NOMO-1 treated with DMSO at 0.1 percent for 48 hours (cell line): ENCODE measurements at regions not wholly inside any gene's neighbourhood (a gene's known extent, or its start where the extent isn't known, plus 50 kb on each side); places are given as distances from the start of the nearest gene placed in this dataset.
"Not testable (repeated sequence)": the region's sequence is repeated elsewhere in the genome, so short reads cannot be mapped to it uniquely, and the experiment has no call there.

Experiments
- DNase-seq: peaks from one replicate; lab custom pipeline; 2025; ENCODE audit not compliant: unreplicated experiment; lab: John Stamatoyannopoulos, UW

GRCh38 chrX:25144043-25144940 is 128.5 kb upstream of the ARX start:
- DNase-seq: peak; percentile 15

- no peak for DNase-seq
Measured at GRCh38 chrX:25143596-25143995, 127.8 kb upstream of the ARX start.

DNA sequence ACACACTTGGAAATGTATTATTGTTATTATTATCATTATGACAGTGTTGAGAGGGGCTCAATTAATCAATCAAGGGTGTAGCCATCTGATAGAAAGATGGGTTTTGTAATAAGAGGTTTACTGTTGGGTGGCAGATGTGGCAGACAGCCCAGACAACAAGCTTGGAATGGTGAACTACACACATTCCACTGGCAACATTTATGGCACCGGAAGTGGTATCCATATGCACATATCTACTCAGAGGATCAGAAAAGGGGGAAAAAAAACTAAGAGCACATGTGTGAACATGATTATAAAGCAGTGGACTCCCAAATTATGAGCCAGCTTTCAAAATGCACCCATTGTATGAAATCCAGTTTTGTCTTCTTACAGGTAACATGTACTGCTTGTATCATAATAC is 125.9 kb upstream of the ARX start:
- no peak for DNase-seq

DNA sequence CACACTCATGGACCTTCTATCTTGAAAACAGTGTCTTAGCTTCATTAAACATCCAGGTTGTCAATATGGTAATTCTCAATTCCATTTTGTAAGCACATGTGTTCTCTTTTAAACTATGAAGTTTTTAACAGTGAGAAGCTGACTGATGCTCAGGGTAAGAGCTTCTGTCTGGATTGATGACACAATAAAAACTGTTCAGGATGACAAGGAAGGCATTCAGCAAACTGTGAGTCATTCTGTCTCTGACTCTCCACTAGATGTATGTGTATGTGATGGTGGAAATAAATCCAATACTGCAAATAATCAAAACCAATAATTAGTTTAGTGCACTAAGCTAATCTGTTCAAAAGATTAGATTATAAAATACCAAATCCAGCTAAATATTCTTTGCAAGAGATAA is 115.3 kb upstream of the ARX start:
- DNase-seq: no peak

GRCh38 chrX:25130619-25131018 is 114.9 kb upstream of the ARX start:
- no peak for DNase-seq

DNA sequence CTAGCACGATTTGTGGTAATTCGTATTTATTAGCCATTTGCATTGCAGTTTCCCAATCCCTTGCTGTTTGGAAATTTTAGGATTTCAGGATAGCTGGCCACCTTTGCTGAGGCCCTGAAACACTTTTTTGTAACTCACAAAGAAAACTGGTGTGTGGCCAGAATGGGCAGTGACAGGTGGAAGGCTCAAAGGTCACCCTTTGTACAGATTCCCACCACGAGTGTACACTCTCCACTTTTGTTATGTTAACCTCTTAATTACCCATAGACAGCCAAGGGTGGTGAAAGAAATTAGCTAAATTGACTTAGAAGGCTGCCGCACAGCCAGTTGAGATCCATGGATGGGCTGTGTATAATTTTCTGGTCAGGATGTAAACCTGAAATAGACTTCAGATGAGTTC is 109.7 kb upstream of the ARX start:
- DNase-seq: no peak

DNA sequence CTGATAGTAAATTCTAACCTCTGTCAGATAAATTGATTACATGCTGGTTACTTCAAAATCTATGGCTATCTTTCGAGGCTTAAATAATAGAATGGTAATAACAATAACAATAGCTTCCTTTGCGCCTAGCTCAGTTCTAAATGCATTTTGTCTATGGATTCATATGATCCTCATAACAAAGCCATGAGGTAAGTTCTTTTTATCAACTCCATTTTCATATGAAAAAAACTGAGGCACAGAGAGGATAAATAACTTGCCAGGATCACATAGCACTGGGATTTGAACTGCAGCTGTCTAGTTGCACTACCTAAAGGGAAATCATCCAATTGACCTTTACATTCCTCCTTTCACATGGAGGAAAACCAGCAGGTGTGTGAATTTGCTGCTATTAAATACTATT is 108.6 kb upstream of the ARX start:
- no peak for DNase-seq

GRCh38 chrX:25112156-25112555 is 96.4 kb upstream of the ARX start:
- no peak for DNase-seq

DNA sequence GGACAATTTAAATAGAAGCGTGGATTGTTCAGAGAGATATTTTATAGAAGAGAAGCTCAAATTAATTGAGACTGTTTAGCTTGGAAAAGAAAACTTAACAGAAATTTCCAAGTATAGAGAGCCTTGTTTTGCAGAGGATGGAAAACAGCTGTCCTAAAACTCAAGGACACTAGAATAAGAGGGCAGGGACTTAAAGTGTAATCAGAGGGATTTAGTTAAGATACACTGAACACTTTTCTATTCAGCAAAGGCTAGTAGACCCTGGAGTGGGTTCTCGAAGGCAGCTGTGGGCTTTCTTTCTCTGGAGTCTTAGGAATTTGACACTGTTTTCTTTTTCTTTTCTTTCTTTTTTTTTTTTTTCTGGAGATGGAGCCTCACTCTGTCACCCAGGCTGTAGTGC is 92.7 kb upstream of the ARX start:
- no peak for DNase-seq

DNA sequence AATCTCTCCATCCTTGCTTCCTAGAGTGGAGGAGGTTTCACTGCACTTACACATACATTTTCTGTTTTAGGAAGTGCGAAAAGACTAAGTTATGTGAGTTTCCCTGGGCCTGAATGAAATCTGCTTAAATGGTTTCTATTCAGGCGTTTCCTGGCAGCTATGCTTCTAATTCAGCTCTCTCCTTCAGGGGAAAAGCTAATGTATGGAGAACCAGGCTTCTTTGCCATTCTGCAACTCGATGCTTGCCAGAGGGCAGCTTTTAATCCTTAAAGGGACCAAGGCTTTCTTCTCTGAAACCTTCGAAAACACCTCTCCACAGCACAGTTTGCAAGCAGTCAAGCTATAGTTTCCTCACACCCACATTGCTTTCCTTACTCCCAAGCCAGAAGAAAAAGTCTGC is 89.5 kb upstream of the ARX start:
- no peak for DNase-seq

GRCh38 chrX:25096522-25097045 is 80.8 kb upstream of the ARX start:
- no peak for DNase-seq

GRCh38 chrX:25091152-25091551 is 75.4 kb upstream of the ARX start:
- not testable (repeated sequence) for DNase-seq

GRCh38 chrX:25084446-25084845 is 68.7 kb upstream of the ARX start:
- DNase-seq: no peak

- DNase-seq: no peak
Measured at GRCh38 chrX:25083661-25084060, 67.9 kb upstream of the ARX start.

DNA sequence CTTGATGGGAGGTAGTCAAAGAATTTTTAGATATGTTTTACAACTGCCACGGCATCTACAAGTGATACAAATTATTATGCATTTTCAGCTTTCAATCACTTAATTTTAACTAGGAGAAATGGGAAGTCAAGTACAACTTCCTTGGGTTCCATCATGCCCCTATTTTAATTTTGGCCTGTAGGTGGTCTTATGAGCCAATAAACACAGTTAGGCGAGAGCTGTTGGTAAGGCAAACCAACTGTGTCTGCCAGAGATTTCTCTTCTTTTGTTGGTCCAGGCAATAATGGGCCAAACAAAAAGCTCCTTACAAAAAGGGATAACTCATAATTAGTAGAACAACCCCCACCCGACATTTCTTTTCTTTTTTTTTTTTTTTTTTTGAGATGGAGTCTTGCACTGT is 63.3 kb upstream of the ARX start:
- DNase-seq: no peak

- DNase-seq: no peak
Measured at GRCh38 chrX:25076941-25077500, 61.3 kb upstream of the ARX start.

- no peak for DNase-seq
Measured at GRCh38 chrX:25072247-25072646, 56.5 kb upstream of the ARX start.

- DNase-seq: no peak
Measured at GRCh38 chrX:25070038-25070437, 54.3 kb upstream of the ARX start.

- DNase-seq: no peak
Measured at GRCh38 chrX:25069209-25069608, 53.4 kb upstream of the ARX start.

DNA sequence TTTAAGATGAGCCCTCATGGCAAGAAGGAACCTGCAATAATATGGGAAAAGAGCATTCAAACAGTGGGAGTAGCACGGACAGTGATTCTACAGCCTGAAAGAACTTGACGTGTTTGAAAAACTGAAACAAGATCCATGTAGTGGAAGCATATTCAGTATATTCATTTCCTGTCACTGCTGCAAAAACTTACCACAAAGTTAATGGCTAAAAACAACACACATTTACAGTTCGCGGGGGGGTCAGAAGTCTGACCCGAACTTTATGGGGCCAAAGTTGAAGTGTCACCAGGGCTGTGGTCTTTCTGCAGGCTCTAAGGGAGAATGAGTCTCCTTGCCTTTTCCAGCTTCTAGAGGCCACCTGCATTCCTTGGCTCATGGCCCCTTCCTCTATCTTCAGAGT is 52.6 kb upstream of the ARX start:
- DNase-seq: no peak

- DNase-seq: no peak
Measured at GRCh38 chrX:25067271-25068172, 51.8 kb upstream of the ARX start.

DNA sequence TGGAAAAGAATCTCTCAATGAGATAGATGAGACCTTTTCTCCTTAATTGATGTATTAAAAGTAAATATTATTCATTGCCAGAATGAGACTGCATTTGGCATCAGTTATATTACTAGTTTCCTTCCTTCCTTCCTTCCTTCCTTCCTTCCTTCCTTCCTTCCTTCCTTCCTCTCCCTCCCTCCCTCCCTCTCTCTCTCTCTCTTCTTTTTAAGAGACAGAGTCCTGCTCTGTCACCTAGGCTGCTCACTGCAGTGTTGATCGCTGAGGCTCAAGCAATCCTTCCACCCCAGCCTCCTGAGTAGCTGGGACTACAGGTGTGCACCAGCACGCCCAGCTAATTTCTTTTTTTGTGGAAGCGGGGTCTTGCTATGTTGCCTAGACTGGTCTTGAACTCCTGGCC is 50.4 kb upstream of the ARX start:
- no peak for DNase-seq
